Vagina (tissue), 2 donors: ENCODE measurements at regions not wholly inside any gene's neighbourhood (a gene's known extent, or its start where the extent isn't known, plus 50 kb on each side); places are given as distances from the start of the nearest gene placed in this dataset.

Experiments used
- CTCF ChIP-seq, 3 experiments: fragments of 450-650 bp in 2 of 3; fragments of 200-600 bp in 1 of 3; sonication (generic) in 1 of 3; IDR thresholded peaks; one replicate each; pipeline ENCODE4 v1.5.1; 2017 to 2019; ENCODE audit warnings: antibody characterized with exemption in 3 of 3, mild to moderate bottlenecking in 2 of 3, moderate library complexity in 2 of 3
- POLR2A ChIP-seq, 2 donors: fragments of 450-650 bp; IDR thresholded peaks; one replicate each; pipeline ENCODE4 v1.6.1; 2017; ENCODE audit warnings: antibody characterized with exemption in 2 of 2, mild to moderate bottlenecking in 2 of 2, moderate library complexity in 2 of 2
- POLR2AphosphoS5 ChIP-seq, 2 donors: sonication (generic); formaldehyde crosslinking; IDR thresholded peaks; one replicate each; pipeline ENCODE4 v1.9.0; 2017; ENCODE audit warnings: antibody characterized with exemption in 2 of 2, mild to moderate bottlenecking in 2 of 2, low read depth in 1 of 2; ENCODE audit not compliant: insufficient read depth in 1 of 2

GRCh38 chr15:89400116-89400781, 65.6 kb upstream of the POLG start:
- no peak for TF ChIP-seq CTCF (IDR thresholded peaks at IDR 0.05)
- TF ChIP-seq POLR2A (IDR thresholded peaks at IDR 0.05): no peak
- TF ChIP-seq POLR2AphosphoS5 (IDR thresholded peaks at IDR 0.05; ENCODE audit: insufficient read depth in 1 of 2, low read depth in 1 of 2): no peak
